Endothelial cell of umbilical vein (primary cell): ENCODE measurements at regions not wholly inside any gene's neighbourhood (a gene's known extent, or its start where the extent isn't known, plus 50 kb on each side); places are given as distances from the start of the nearest gene placed in this dataset.

ENCODE experiments used
- BruUV-seq: library from RNA; stranded (reverse); fragments of 400-500 nt; replicated peaks from 2 replicates; lab custom pipeline; 2021; lab: Mats Ljungman, UMichigan
- CTCF ChIA-PET: fragments of 300-600, 350-600 bp; sonication (Branson Sonifier 250); formaldehyde crosslinking; loops from one replicate; lab custom pipeline; 2021; ENCODE audit warnings: antibody characterized with exemption, inconsistent platforms; lab: Charles Lee
- POLR2A ChIA-PET: fragments of 300-600, 350-600 bp; sonication (Branson Sonifier 250); formaldehyde crosslinking; loops from one replicate; lab custom pipeline; 2021; ENCODE audit warnings: antibody characterized with exemption, inconsistent platforms; lab: Charles Lee
- DNase-seq: peaks from one replicate; pipeline ENCODE4 v3.0.0-alpha.2; 2011; ENCODE audit warnings: low read depth, low spot score
- FAIRE-seq: peaks from 2 replicates; lab custom pipeline; 2011; peaks lifted over from hg19 to GRCh38; lab: Jason Lieb, UNC
- H2AFZ ChIP-seq: 2 replicates; pipeline ENCODE4 v1.6.0; 2012; ENCODE audit warnings: low read depth, low read length, control low read depth, inconsistent platforms
- H3K27ac ChIP-seq: 2 replicates; pipeline ENCODE4 v1.5.1; 2011; ENCODE audit warnings: low read depth, mild to moderate bottlenecking, control low read depth, low read length, moderate library complexity; ENCODE audit not compliant: insufficient read depth
- H3K27me3 ChIP-seq, 2 experiments: 2 replicates each; pipeline versions ENCODE4 v1.6.0 to v1.6.1; 2011; ENCODE audit warnings: low read length in 2 of 2, mixed read lengths in 1 of 2; ENCODE audit not compliant: control insufficient read depth in 2 of 2, insufficient read depth in 2 of 2
- H3K36me3 ChIP-seq, 2 experiments: 2 replicates in 1 of 2; 3 replicates in 1 of 2; pipeline ENCODE4 v1.5.1; 2011; ENCODE audit warnings: low read length in 2 of 2, mild to moderate bottlenecking in 1 of 2, moderate library complexity in 1 of 2; ENCODE audit not compliant: control insufficient read depth in 2 of 2, insufficient read depth in 2 of 2; ENCODE audit errors: extremely low read depth in 1 of 2
- H3K4me1 ChIP-seq: 3 replicates; pipeline ENCODE4 v1.5.1; 2011; ENCODE audit warnings: mild to moderate bottlenecking, low read length; ENCODE audit not compliant: control insufficient read depth, insufficient read depth; ENCODE audit errors: extremely low read depth
- H3K4me2 ChIP-seq: 2 replicates; pipeline ENCODE4 v1.6.1; 2011; ENCODE audit warnings: low read length, control low read depth, mixed read lengths; ENCODE audit not compliant: insufficient read depth
- H3K4me3 ChIP-seq, 3 experiments: fragments of 200-600 bp in 1 of 3; sonication (generic), shearing (Covaris generic) in 1 of 3; replicated peaks in 1 of 3; 2 replicates each; pipeline ENCODE4 v1.5.1; 2011 to 2016; ENCODE audit warnings: control low read depth in 3 of 3, low read length in 3 of 3, mild to moderate bottlenecking in 2 of 3, inconsistent platforms in 1 of 3, low read depth in 1 of 3, moderate library complexity in 1 of 3; ENCODE audit not compliant: insufficient read depth in 1 of 3
- H3K79me2 ChIP-seq: 2 replicates; pipeline ENCODE4 v1.6.0; 2012; ENCODE audit warnings: low read length, inconsistent platforms; ENCODE audit not compliant: control insufficient read depth, insufficient read depth
- H3K9ac ChIP-seq: replicated peaks from 2 replicates; pipeline ENCODE3; 2011; ENCODE audit warnings: low read length, control low read depth; ENCODE audit not compliant: insufficient read depth; ENCODE audit errors: extremely low read depth
- H3K9me1 ChIP-seq: replicated peaks from 3 replicates; pipeline ENCODE4 v1.6.0; 2011; ENCODE audit warnings: mild to moderate bottlenecking, low read length; ENCODE audit not compliant: control insufficient read depth, insufficient read depth; ENCODE audit errors: extremely low read depth
- H3K9me3 ChIP-seq: replicated peaks from 2 replicates; pipeline ENCODE4 v1.5.1; 2012; ENCODE audit warnings: low read length, inconsistent platforms; ENCODE audit not compliant: control insufficient read depth, insufficient read depth
- H4K20me1 ChIP-seq: replicated peaks from 2 replicates; pipeline ENCODE3; 2011; ENCODE audit warnings: mild to moderate bottlenecking, low read length; ENCODE audit not compliant: control insufficient read depth, insufficient read depth; ENCODE audit errors: extremely low read depth
- EZH2 ChIP-seq: IDR thresholded peaks from 2 replicates; pipeline ENCODE4 v1.6.1; 2012; ENCODE audit warnings: borderline replicate concordance, low read depth, mild to moderate bottlenecking, moderate library complexity, low read length, inconsistent platforms; ENCODE audit not compliant: severe bottlenecking
- FOS ChIP-seq: IDR thresholded peaks from 2 replicates; pipeline ENCODE4 v1.6.1; 2011; ENCODE audit warnings: mild to moderate bottlenecking, low read length, moderate library complexity, borderline replicate concordance; ENCODE audit not compliant: insufficient read depth
- GATA2 ChIP-seq: IDR thresholded peaks from 2 replicates; pipeline ENCODE4 v1.7.0; 2011; ENCODE audit warnings: low read depth, mild to moderate bottlenecking, moderate library complexity, mixed read lengths, low read length; ENCODE audit not compliant: insufficient read length, insufficient read depth
- JUN ChIP-seq: IDR thresholded peaks from 2 replicates; pipeline ENCODE4 v1.6.1; 2011; ENCODE audit warnings: borderline replicate concordance, low read depth; ENCODE audit not compliant: insufficient read length, insufficient read depth
- MYC ChIP-seq: IDR thresholded peaks from one replicate; pipeline ENCODE4 v1.6.1; 2011; ENCODE audit warnings: mild to moderate bottlenecking, low read depth, low read length
- POLR2A ChIP-seq: IDR thresholded peaks from 2 replicates; pipeline ENCODE4 v1.6.1; 2012; ENCODE audit warnings: low read depth, mild to moderate bottlenecking, control low read depth, low read length
- POLR2AphosphoS5 ChIP-seq: IDR thresholded peaks from 2 replicates; pipeline ENCODE4 v1.6.1; 2012; ENCODE audit warnings: low read depth, mild to moderate bottlenecking, control low read depth, low read length, moderate library complexity; ENCODE audit not compliant: insufficient read depth
- dilution Hi-C: fragments of 300-500 bp; cut with MboI; formaldehyde crosslinking; loops from one replicate; pipeline ENCODE4 v1.15.0; 2019; ENCODE audit warnings: low sequenced_read_pairs; ENCODE audit not compliant: extremely low pct_ligation_motif_present
- intact Hi-C: fragments of 100-400 bp; cut with micrococcal nuclease; formaldehyde crosslinking; loops from one replicate; pipeline ENCODE4 v1.10.0; 2022
- TF ChIP-seq, protein P1 (sequence below): IDR thresholded peaks from 2 replicates; pipeline ENCODE4 v1.6.1; 2011; ENCODE audit not compliant: insufficient read depth, insufficient read length
- TF ChIP-seq, protein P2 (sequence below), 2 donors: IDR thresholded peaks; 1 replicate in 1 of 2; 2 replicates in 1 of 2; pipeline ENCODE4 v1.5.1; 2011; ENCODE audit warnings: low read length in 2 of 2, mild to moderate bottlenecking in 2 of 2, moderate library complexity in 2 of 2, control low read depth in 1 of 2, inconsistent platforms in 1 of 2, low read depth in 1 of 2; ENCODE audit not compliant: insufficient read depth in 1 of 2; ENCODE audit errors: extremely low read depth in 1 of 2

DNA sequence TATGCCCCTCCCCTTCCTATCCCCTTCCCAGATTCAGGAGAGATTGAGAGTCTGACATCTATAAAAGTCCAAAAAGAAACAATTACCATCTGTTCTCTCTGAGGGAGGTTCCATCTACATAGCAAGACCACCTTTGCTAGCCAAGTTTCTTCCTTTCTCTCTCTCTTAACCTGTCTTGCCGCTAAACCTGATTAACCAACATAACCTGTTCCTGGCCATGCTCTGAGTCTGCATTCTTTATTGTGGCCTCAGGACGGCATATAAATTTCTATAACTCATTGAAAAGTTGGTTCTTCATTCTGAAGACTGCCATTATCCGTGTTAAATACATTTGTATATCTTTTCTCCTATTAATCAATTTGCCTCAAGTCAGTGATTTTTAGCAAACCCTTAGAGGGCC is 594.0 kb downstream of the KCNH5 start:
- POLR2A ChIA-PET = no interaction called here
- dilution Hi-C loops (no loop called here), intact Hi-C loops (no loop called here)
- no peak overlapping the region for H2AFZ ChIP-seq
- no peak overlapping the region for H3K4me3 ChIP-seq
- TF ChIP-seq, protein P1, sequence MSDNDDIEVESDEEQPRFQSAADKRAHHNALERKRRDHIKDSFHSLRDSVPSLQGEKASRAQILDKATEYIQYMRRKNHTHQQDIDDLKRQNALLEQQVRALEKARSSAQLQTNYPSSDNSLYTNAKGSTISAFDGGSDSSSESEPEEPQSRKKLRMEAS = no peak
- no peak for TF ChIP-seq GATA2
- no peak for TF ChIP-seq POLR2AphosphoS5
- TF ChIP-seq MYC = no peak
- TF ChIP-seq POLR2A = no peak
- TF ChIP-seq JUN = no peak
- TF ChIP-seq EZH2 = no peak
- TF ChIP-seq, protein P2, sequence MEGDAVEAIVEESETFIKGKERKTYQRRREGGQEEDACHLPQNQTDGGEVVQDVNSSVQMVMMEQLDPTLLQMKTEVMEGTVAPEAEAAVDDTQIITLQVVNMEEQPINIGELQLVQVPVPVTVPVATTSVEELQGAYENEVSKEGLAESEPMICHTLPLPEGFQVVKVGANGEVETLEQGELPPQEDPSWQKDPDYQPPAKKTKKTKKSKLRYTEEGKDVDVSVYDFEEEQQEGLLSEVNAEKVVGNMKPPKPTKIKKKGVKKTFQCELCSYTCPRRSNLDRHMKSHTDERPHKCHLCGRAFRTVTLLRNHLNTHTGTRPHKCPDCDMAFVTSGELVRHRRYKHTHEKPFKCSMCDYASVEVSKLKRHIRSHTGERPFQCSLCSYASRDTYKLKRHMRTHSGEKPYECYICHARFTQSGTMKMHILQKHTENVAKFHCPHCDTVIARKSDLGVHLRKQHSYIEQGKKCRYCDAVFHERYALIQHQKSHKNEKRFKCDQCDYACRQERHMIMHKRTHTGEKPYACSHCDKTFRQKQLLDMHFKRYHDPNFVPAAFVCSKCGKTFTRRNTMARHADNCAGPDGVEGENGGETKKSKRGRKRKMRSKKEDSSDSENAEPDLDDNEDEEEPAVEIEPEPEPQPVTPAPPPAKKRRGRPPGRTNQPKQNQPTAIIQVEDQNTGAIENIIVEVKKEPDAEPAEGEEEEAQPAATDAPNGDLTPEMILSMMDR (IDR thresholded peaks at IDR 0.05; ENCODE audit: extremely low read depth in 1 of 2, insufficient read depth in 1 of 2, low read depth in 1 of 2, low read length in 2 of 2) = no peak
- no peak for TF ChIP-seq FOS
- BruUV-seq = no TSS peak
- no peaks in the 10 kb centered on the region for H3K9me1 ChIP-seq
- H3K4me2 ChIP-seq = no peak overlapping the region
- DNase-seq (no peak), FAIRE-seq (no peak)
- H3K9ac ChIP-seq = no peak overlapping the region
- CTCF ChIA-PET = no interaction called here
- H4K20me1 ChIP-seq = no peaks in the 10 kb centered on the region
- H3K4me1 ChIP-seq = no peaks in the 10 kb centered on the region
- H3K79me2 ChIP-seq = no peaks in the 10 kb centered on the region
- H3K9me3 ChIP-seq = no peaks in the 10 kb centered on the region
- H3K36me3 ChIP-seq = no peaks in the 10 kb centered on the region
- H3K27ac ChIP-seq = no peak overlapping the region
- H3K27me3 ChIP-seq = no peaks in the 10 kb centered on the region
